Hematopoietic multipotent progenitor cell (in vitro differentiated cells): ENCODE measurements at regions not wholly inside any gene's neighbourhood (a gene's known extent, or its start where the extent isn't known, plus 50 kb on each side); places are given as distances from the start of the nearest gene placed in this dataset.
A peak's percentile ranks its signal among the peaks of the same experiment; 100 is the strongest.
"Not testable (repeated sequence)": the region's sequence is repeated elsewhere in the genome, so short reads cannot be mapped to it uniquely, and the experiment has no call there.

Experiments
- DNase-seq, 3 donors: peaks; one replicate each; pipeline ENCODE4 v3.0.0-alpha.2; 2011 to 2015; ENCODE audit warnings: low read depth in 2 of 3, low spot score in 2 of 3

DNA sequence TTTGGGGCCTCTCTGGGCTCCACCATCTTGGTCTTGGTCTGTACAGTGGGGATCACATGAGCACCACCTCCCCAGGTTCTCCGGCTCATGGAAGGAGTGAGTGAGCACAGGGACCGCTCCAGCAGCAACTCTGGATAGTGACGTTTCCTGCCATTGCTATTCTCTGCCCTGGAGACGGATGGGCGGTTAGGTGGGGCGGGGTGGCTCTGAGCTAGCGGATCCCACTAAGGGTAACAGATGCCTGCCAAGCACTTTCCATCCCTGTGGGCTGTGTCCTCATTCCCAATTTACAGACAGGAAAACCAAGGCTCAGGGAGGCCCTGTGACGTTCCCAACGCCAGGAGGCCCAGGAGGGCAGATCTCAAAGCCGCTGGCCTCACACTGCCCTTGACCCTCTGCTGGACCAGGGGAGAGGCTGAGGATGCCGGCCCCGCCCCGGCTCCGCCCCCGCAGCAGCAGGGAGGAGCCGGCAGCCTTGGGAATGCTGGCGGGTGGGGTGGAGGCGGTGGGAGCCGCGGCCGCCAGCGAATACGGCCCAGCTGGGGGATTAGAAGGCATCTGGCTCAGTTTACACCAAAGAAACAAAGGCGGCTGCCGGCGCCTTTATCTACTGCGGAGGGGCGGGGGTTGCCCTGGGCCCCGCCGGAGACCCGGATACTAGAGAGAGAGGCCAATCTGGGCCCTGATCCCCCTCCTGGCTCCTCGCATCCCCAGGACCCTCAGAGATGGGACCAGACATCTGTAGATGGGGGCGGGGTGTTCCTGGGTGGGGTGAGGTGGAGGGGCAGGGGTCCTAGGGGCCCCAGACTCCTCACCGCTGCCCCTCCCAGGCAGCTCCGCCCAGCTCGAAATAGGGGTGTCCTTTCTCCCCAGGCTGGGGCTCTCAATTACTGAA lies 122.3 kb upstream of the CIBAR2 start:
- DNase-seq = no peak

DNA sequence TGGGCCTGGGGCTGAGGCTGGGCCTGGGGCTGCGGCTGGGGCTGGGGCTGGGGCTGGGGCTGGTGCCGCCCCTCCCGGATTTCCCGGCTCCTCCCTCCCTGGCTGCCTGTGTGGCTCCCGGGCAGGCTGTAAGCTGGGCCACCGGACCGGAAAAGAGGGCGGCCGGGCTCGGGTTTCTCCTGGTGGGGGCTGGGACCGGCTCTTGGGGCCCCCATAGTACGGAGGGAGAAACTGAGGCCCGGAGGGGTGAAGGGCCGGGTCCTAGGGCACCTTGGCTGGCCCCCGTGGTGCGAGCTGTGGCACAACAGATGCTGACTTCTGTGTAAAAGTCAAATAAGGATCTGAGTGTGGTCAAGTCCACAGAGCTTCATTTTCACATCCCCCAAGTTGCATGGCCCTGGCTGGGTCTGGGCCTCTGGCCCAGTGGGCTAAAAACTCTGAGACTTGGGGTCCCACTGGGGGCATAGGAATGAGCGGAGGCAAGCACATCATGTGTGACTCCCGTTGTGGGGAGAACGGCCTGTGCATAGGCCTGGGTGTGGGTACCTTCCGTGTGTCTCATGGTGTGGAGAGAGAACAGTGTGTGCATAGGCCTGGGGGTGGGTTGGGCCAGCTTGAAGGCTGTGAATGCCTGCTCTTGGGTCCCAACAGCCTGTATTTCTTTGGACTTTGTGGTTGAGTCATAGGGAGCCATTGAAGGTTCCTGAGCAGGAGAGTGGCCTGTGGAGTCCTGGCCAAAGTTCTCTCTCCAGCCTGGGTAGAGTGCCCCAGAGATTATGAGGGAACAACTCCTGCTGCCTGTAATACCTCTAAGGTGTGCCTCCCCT lies 123.9 kb upstream of the CIBAR2 start:
- no peak for DNase-seq

DNA sequence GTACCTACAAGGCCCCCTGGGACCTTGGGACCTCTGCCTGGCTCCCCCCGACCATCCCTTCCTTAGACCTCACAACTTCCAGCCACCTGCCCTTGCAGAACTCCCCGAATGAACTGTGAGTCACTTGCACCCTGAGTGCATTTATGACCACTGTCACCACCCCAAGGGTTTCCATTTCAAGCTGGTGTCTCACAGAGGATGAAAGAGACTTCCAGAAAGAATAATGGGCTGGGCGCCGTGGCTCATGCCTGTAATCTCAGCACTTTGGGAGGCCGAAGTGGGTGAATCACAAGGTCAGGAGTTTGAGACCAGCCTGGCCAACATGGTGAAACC lies 124.5 kb upstream of the CIBAR2 start:
- no peak for DNase-seq

DNA sequence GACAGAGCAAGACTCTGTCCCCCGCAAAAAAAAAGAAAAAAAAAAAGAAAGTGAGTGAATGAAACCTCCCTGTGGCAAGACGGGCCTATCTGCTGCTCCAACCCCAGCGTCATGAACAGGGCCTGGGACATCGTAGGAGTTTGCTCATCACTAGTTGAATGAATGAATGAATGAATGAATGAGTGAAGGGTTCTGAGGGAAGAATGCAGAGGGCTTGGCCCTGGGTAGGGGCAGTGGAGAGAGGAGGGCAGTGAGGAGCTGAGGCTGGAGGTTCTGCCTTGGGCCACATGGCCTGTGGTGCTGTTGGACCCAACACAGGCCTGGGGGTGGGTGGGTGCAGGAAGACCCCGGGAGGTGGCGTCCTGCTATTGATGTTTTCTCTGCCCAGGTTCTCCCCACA lies 125.5 kb upstream of the CIBAR2 start:
- no peak for DNase-seq

GRCh38 chr16:85238233-85238647 lies 126.0 kb upstream of the CIBAR2 start:
- peak in 1 of 3 donors; percentile 47 for DNase-seq

GRCh38 chr16:85239239-85239638 lies 127.0 kb upstream of the CIBAR2 start:
- no peak for DNase-seq

- no peak for DNase-seq
Observed at GRCh38 chr16:85239871-85240270, 127.6 kb upstream of the CIBAR2 start.

GRCh38 chr16:85240982-85241924 lies 129.0 kb upstream of the CIBAR2 start:
- DNase-seq = no peak

- no peak for DNase-seq
Observed at GRCh38 chr16:85242140-85242539, 129.9 kb upstream of the CIBAR2 start.

DNA sequence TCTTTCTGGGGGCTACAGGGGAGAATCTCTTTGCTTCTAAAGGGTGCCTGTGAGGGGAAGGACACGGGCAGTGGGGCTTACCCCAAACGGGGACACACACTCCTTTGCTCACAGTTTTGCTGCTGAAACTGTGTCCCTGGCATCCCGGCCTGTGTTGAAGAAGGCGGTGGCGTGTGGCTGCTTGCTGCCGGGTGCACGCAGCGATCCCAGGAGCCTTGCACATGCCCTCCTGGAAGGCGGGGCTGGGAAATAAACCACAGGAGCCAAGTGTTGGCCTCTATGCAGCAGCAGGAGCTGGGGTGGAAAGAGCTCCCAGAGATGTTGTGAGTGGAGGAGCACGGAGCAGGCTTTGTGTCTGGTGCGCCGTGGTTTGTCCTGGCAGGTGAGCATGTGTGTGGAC lies 131.0 kb upstream of the CIBAR2 start:
- no peak for DNase-seq

DNA sequence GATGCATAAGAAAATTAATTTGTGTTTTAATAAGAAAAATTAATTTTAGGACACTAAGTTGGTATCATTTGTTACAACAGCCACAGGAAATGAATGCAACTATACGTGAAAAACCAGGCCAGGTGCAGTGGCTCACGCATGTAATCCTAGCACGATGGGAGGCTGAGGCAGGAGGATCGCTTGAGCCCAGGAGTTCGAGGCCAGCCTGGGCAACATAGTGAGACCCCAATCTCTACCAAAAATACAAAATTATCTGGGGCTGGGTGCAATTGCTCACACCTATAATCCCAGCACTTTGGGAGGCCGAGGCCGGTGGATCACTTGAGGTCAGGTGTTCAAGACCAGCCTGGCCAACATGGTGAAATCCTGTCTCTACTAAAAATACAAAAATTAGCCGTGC lies 132.2 kb upstream of the CIBAR2 start:
- not testable (repeated sequence) for DNase-seq

DNA sequence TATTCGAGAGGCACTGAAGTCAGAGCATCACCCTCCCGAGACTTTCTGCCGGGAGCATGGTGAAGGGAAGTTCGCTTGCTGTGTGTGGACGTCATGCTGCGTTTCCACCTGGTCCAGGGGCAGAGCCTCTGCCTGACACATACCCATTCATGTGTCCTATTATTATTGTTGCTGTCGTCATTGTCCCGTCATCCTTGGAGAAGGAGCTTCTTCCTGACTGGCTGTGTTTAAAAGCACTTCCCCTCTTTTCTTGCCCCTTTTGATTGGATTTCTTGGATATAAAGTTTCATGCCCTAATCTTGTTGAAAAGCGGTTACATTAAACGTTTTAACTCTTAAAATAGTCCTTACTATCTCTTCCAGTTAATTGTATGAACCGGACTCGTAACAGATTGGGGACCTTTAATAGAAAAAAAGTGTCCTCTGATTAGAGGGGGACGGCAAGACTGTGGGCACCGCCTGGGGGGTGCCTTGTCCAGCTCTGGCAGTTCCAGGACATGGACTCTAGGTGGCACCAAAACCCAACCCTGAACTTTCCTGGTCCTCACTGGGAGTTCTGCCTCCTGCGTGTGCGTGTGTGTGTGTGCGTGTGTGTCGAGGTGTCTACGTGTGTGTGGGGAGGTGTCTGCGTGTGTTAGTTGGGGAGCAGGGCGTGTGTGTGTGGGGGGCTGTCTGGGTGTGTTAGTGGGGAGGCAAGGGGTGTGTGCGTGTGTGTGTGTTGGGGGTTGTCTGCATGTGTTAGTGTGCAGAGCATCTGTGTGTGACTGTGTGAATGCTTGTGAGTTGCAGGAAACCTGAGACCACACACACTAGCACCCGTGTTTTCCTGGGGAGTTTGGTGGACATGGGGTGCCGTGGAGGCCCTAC lies 133.3 kb upstream of the CIBAR2 start:
- DNase-seq = peak; percentile 9 to 84 (median 75)

- DNase-seq = no peak
Observed at GRCh38 chr16:85246473-85246872, 134.2 kb upstream of the CIBAR2 start.

DNA sequence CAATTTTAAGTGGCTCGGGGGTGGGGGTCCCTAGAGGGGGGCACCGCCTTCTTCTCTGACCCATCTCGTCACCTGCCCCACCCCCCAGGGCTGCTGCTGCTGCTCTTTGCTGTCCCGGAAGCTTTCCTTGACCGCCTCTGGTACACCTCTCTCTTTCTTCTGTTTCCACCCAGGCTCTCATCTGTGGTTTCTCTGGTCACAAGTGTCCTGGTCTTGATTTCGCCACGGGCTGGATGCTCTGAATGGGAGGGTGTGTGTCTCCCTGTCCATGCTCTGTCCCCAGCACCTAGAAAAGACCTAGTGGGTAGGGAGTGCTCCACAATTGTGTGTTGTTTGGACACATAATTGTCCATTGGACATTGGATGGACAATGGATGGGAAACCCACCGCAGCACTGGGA lies 134.7 kb upstream of the CIBAR2 start:
- no peak for DNase-seq

DNA sequence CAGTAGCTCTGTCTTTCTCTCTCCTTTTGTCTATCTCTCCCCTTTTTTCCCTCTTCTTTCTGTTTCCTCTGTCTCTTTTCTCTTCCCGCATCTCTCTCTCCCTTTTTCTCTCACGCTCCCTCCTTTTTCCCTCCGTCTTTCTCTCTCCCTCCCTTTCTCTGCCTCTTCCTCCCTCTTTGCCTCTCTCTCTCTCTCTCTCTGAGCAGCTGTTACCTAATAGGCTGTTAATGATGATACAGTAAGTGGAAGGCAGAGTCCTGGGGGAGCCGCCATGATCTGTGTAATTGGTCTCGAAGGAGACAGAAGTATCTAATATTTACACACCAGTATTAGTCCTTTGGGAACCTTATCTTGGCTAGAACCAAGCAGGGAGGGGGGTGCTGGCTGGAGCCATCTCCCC lies 136.1 kb upstream of the CIBAR2 start:
- DNase-seq = no peak

DNA sequence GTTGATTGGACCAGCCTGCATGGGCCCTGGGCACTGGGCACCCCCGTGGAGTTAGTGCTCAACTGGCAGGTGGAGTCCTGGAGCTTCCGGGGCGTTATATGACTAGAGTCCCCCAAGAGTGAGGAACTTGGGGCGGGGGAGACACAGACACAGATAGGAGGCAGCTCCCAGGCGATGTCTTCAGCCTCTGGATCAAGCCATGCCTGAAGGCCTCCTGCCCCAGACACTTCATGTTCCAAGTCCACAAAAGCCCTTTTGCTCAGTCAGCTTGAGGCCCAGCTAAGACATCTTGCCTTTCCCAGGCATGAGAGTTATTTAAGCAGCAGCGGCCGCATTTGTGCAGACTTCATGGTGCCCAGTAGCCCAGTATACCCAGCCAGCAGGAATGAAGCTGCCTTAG lies 136.6 kb upstream of the CIBAR2 start:
- DNase-seq = no peak

GRCh38 chr16:85249418-85250146 lies 137.3 kb upstream of the CIBAR2 start:
- DNase-seq = no peak

DNA sequence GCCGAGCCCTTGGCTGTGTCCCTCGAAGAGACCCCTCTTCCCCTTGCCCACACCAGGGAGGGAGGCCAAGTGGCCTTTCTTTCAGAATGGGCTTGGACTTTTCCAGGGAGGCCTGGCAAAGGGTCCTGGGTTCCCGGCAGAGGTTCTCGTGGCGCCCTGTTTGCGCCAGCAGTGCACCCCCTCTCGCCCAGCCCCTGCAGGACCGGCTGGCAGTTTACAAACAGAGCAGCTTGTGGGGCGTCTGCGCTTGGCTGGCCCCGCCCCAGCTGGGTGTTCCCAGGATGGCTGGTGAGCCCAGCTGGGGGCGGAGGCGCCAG lies 137.8 kb upstream of the CIBAR2 start:
- DNase-seq = no peak

DNA sequence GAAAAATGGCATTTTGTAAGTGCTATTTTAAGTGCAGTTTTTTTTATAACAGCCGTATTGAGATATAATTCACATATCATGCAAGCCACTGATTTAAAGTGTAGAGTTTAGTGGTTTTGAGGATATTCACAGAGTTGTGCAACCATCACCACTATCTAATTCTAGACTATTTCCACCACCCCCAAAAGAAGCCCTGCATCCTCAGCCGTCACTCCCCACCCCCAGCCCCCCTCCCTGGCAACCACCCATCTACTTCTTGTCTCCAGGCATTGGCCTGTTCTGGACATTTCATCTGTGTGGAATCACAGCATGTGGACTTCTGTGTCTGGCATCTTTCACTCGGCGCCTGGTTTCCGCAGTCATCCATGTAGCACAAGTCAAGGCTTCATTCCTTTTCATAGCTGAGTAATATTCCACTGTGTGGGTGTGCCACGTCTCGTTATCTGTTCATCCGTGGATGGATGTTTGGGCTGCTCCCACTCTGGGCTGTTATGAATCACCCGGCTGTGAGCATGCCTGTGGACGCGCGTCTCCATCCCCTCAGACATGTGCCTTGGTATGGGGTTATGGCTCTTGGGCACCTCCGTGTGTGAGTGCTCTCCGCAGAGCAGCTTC lies 138.4 kb upstream of the CIBAR2 start:
- no peak for DNase-seq
